Upper lobe of left lung (tissue), 4 donors: ENCODE measurements at regions not wholly inside any gene's neighbourhood (a gene's known extent, or its start where the extent isn't known, plus 50 kb on each side); places are given as distances from the start of the nearest gene placed in this dataset.
A peak's percentile ranks its signal among the peaks of the same experiment; 100 is the strongest.

Experiments used
- CTCF ChIP-seq, 6 experiments: fragments of 450-650 bp in 4 of 6; fragments of 200-600 bp in 2 of 6; sonication (generic) in 2 of 6; IDR thresholded peaks; one replicate each; pipeline ENCODE4 v1.5.1; 2016 to 2019; ENCODE audit warnings: antibody characterized with exemption in 6 of 6
- POLR2A ChIP-seq, 4 donors: fragments of 450-650 bp; IDR thresholded peaks; one replicate each; pipeline ENCODE4 v1.5.1; 2016 to 2017; ENCODE audit warnings: antibody characterized with exemption in 4 of 4, mild to moderate bottlenecking in 2 of 4

GRCh38 chr6:24064106-24064505, 61.9 kb upstream of the NRSN1 start:
- TF ChIP-seq POLR2A (IDR thresholded peaks at IDR 0.05) (no peak), CTCF (IDR thresholded peaks at IDR 0.05) (peak in 2 of 6 experiments; percentile 17 to 21)
